HG03565 (cell line): ENCODE measurements at regions not wholly inside any gene's neighbourhood (a gene's known extent, or its start where the extent isn't known, plus 50 kb on each side); places are given as distances from the start of the nearest gene placed in this dataset.

Source experiments
- ATAC-seq: cut with Tn5 transposase; IDR thresholded peaks from one replicate; pipeline ENCODE4 v1.9.1; 2021; ENCODE audit warnings: mild to moderate bottlenecking, moderate library complexity; ENCODE audit not compliant: unreplicated experiment

- no peak for ATAC-seq
Measured at GRCh38 chr5:52665559-52665958, 122.2 kb upstream of the ITGA1 start.

DNA sequence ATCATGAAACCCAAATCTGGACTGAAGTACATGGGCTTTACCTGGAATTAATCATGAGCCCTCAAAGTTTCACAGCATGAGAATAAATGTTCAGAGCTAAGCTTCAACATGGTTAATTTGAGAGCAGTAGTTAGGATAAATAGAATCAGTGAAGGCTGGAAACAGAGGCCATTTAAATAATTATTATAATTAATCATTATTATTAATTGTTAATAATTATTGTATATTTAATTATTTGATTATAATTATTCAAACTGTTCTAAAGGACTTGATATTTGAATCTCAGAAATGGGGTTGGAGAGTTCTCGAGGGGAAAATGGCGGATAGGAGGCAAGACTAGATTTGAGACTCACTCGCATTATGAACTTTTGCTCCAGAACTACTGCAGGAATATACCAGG lies 119.6 kb upstream of the ITGA1 start:
- no peak for ATAC-seq

DNA sequence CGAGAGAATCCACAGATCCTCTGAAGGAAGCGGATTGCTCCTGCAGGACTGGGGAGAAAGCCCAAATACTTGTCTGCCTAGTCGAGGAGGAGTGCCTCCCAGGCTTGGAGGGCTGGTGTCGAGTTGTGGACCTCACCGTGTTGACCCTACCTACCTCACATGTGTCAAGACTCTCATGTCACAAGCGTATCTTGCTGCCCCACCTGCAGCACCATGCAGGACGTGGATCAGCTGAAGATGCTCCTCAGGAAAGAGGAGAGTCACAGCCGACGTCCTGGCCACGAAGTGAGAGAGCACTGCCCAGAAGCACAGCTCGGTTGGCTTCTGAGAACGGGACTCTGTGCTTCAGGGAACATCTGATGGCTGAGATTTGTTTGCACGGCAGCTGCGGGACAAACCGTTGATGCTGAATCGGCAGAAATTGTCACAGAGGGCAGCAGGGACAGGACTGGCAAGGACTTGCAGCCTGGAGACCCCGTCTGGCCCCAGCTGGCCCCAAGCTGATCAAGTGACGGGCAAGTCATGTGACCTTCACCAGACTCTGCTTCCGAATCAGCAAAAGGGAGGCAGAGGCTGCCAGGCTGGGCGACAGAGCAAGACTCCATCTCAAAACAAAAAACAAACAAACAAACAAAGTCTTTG lies 119.1 kb upstream of the ITGA1 start:
- no peak for ATAC-seq

- no peak for ATAC-seq
Measured at GRCh38 chr5:52672459-52672858, 115.3 kb upstream of the ITGA1 start.

- ATAC-seq = no peak
Measured at GRCh38 chr5:52673495-52673894, 114.2 kb upstream of the ITGA1 start.

GRCh38 chr5:52674815-52675545 lies 112.7 kb upstream of the ITGA1 start:
- no peak for ATAC-seq

GRCh38 chr5:52682492-52682891 lies 105.2 kb upstream of the ITGA1 start:
- ATAC-seq = no peak

- no peak for ATAC-seq
Measured at GRCh38 chr5:52684051-52684450, 103.7 kb upstream of the ITGA1 start.

DNA sequence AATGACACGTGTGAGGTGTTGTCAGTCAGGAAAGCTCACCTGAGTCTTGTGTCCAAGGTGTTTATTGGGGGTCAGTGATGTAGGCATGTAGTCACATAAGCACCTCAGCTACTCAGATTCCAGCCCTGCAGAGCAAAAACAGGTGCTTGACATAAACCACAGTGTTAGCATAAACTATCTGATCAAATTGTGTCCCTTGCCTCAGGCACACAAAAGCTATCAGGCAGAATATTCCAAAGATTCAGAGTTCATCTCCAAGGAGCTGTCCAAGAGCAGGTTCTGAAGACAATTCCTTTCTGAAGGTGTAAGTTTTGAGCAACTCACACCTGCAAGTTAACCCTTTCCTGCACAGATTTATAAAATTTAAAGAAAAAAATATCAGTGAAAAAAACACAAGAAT lies 102.2 kb upstream of the ITGA1 start:
- ATAC-seq = no peak

- no peak for ATAC-seq
Measured at GRCh38 chr5:52685971-52686370, 101.7 kb upstream of the ITGA1 start.

DNA sequence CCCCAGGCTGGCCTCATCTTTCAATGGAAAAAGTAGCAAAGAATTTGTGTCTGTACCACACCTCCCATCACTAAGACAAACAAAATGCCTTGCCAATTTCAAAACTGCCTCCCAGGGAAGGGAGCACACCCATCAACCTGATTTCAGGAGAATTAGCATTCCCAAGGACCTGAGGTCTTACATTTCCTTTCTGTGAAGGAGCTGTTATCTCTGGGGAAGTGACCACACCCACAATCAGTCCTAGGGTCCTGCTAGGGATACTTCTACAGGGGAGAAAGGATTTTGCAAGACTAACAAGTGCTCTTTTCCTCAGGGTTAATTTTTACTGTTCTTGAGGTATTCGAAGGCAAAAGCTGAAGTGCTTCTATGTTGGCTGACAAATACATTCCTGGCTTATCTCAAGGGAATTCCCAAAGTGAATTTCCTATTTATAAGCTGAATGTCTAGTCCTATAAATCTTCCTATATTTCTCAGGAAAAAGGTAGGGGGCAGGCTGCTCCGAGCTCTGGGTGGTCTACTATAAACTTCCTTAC lies 97.4 kb upstream of the ITGA1 start:
- no peak for ATAC-seq

DNA sequence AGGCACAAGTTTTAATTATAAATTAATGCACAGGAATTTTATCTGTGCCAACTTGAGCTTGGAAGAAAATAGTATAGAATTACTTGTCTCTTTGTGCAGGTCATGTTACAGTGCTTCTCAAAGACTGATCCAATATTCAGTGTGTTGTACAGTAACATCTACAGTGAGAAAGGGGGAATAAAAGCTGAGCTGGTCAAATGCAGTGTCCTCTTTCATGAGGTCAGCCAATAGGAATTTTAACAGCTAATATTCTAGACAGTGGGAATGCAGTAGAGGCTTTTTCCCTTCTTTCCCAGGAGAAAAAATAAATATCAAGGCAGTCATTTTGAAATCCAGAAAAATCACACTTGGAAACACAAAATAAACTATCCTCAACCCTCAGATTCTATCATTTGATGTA lies 95.7 kb upstream of the ITGA1 start:
- no peak for ATAC-seq

DNA sequence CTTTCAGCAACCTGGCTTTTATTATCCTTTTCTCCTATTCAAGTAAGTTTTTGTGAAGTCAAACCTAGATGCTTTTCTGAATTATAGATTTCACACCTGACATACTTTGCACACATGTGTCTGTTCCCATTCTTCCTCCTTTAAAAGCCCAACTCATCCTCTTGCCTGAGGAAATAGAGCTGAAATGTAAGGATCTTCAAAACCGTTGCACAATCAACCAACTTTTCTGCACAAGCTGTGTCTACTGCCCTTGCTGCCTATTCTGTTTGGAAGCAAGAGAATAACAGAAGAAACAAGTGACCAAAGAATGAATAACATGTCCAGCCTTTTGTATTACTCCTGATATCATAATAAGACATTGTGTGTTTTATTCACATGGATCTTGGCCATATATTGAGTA lies 95.1 kb upstream of the ITGA1 start:
- no peak for ATAC-seq

GRCh38 chr5:52693280-52693679 lies 94.4 kb upstream of the ITGA1 start:
- ATAC-seq = peak; percentile 75

GRCh38 chr5:52693836-52694235 lies 93.9 kb upstream of the ITGA1 start:
- ATAC-seq = no peak

- ATAC-seq = no peak
Measured at GRCh38 chr5:52694648-52695047, 93.1 kb upstream of the ITGA1 start.

DNA sequence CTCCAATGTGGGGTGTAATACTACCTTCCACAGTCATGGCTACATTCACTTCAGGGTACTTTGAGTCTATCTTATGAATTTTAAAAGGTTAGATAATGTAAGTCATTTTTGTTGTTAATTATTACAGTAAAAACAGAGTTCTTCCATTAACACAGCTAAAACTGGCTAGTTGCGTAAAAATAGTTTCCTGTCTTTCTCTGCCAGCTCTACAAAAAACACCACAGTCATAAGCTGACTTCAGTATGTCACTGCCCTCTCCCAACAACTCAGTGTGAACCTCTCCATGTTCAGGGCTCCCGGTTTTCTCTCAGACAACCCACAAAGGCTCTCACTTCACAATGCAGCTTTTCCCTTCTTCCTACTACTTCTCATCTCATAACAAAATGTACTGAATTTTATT lies 84.8 kb upstream of the ITGA1 start:
- no peak for ATAC-seq

- no peak for ATAC-seq
Measured at GRCh38 chr5:52703321-52703720, 84.4 kb upstream of the ITGA1 start.

GRCh38 chr5:52705720-52706119 lies 82.0 kb upstream of the ITGA1 start:
- ATAC-seq = no peak

GRCh38 chr5:52706775-52707174 lies 80.9 kb upstream of the ITGA1 start:
- no peak for ATAC-seq

GRCh38 chr5:52707616-52708015 lies 80.1 kb upstream of the ITGA1 start:
- ATAC-seq = no peak

GRCh38 chr5:52708463-52708862 lies 79.3 kb upstream of the ITGA1 start:
- no peak for ATAC-seq
